ENCODE measurements at regions not wholly inside any gene's neighbourhood (a gene's known extent, or its start where the extent isn't known, plus 50 kb on each side); places are given as distances from the start of the nearest gene placed in this dataset.

DNA sequence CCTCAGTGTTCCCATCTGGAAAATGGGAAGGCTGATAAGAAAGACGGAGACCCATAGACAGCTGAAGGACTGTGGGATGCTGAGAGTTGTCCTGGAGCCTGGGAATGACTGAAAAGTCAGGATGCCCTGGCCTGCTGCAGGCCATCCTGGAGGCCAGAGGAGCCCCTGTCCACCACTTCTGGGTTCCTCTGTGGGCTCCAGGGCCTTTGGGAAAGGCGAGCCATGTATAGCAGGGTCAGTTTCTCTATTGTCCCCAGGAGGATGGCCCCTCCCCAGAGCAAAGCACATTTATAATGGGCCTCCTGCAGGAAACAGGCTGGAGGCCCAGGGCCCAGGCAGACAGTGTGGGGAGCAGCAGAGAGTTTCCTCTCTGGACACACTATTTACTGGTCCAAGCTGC lies 471.4 kb upstream of the MGMT start:
- no peak for TF ChIP-seq EZH2phosphoT487 (IDR thresholded peaks at IDR 0.05; ENCODE audit: borderline replicate concordance, low read length)
- TF ChIP-seq, protein P1, sequence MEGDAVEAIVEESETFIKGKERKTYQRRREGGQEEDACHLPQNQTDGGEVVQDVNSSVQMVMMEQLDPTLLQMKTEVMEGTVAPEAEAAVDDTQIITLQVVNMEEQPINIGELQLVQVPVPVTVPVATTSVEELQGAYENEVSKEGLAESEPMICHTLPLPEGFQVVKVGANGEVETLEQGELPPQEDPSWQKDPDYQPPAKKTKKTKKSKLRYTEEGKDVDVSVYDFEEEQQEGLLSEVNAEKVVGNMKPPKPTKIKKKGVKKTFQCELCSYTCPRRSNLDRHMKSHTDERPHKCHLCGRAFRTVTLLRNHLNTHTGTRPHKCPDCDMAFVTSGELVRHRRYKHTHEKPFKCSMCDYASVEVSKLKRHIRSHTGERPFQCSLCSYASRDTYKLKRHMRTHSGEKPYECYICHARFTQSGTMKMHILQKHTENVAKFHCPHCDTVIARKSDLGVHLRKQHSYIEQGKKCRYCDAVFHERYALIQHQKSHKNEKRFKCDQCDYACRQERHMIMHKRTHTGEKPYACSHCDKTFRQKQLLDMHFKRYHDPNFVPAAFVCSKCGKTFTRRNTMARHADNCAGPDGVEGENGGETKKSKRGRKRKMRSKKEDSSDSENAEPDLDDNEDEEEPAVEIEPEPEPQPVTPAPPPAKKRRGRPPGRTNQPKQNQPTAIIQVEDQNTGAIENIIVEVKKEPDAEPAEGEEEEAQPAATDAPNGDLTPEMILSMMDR (IDR thresholded peaks at IDR 0.05; ENCODE audit: low read depth, low read length, poor library complexity, severe bottlenecking): no peak
- H3K9me2 ChIP-seq (replicated peaks; ENCODE audit: control insufficient read depth, low read length): no peaks in the 10 kb centered on the region
- no peaks in the 10 kb centered on the region for H3K36me3 ChIP-seq (ENCODE audit: control insufficient read depth, low read length)
- no peaks in the 10 kb centered on the region for H3K9me3 ChIP-seq (ENCODE audit: control insufficient read depth, insufficient read depth, low read length)
- no peaks in the 10 kb centered on the region for H3F3A ChIP-seq (ENCODE audit: control insufficient read depth, insufficient read depth)
- no peaks in the 10 kb centered on the region for H3K27me3 ChIP-seq (ENCODE audit: control insufficient read depth, low read length)
- no peaks in the 10 kb centered on the region for H3K4me1 ChIP-seq (ENCODE audit: control insufficient read depth, low read length)
- H3K27ac ChIP-seq (ENCODE audit: low read depth, low read length): no peak overlapping the region
- no peak overlapping the region for H3K4me2 ChIP-seq (ENCODE audit: low read length)
- no peaks in the 10 kb centered on the region for H4K20me1 ChIP-seq (ENCODE audit: control insufficient read depth, insufficient read depth, low read depth, low read length)
- no peaks in the 10 kb centered on the region for H3K79me2 ChIP-seq (ENCODE audit: control insufficient read depth, low read length)
- H3K4me3 ChIP-seq (ENCODE audit: low read length): no peak overlapping the region

DNA sequence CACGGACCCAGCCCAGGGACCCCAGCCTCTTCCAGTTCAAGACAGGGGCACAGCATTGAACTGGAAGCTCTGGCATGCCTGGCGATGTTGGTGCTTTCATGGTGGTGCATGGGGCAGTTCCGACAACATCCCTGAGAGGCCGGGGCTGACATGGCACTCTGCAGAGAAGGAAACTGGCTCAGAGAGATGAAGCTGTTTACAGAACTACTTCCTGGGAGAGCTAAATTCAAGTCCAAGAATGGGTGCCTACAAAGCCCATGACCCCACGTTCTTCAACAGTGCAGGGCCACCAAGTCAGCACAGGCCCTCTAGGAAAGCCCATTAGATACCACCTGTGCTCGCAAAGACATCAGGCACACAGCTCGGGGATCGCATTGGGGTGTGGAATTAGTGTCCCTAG lies 470.9 kb upstream of the MGMT start:
- Histone ChIP-seq H3K36me3 (ENCODE audit: control insufficient read depth, low read length) (no peaks in the 10 kb centered on the region), H4K20me1 (ENCODE audit: control insufficient read depth, insufficient read depth, low read depth, low read length) (no peaks in the 10 kb centered on the region), H3K79me2 (ENCODE audit: control insufficient read depth, low read length) (no peaks in the 10 kb centered on the region), H3K27me3 (ENCODE audit: control insufficient read depth, low read length) (no peaks in the 10 kb centered on the region), H3K4me1 (ENCODE audit: control insufficient read depth, low read length) (no peaks in the 10 kb centered on the region), H3K4me3 (ENCODE audit: low read length) (no peak overlapping the region), H3F3A (ENCODE audit: control insufficient read depth, insufficient read depth) (no peaks in the 10 kb centered on the region), H3K9me2 (replicated peaks; ENCODE audit: control insufficient read depth, low read length) (no peaks in the 10 kb centered on the region), H3K9me3 (ENCODE audit: control insufficient read depth, insufficient read depth, low read length) (no peaks in the 10 kb centered on the region), H3K27ac (ENCODE audit: low read depth, low read length) (no peak overlapping the region), H3K4me2 (ENCODE audit: low read length) (no peak overlapping the region)
- TF ChIP-seq, protein P1 (IDR thresholded peaks at IDR 0.05; ENCODE audit: low read depth, low read length, poor library complexity, severe bottlenecking): no peak
- TF ChIP-seq EZH2phosphoT487 (IDR thresholded peaks at IDR 0.05; ENCODE audit: borderline replicate concordance, low read length): no peak

DNA sequence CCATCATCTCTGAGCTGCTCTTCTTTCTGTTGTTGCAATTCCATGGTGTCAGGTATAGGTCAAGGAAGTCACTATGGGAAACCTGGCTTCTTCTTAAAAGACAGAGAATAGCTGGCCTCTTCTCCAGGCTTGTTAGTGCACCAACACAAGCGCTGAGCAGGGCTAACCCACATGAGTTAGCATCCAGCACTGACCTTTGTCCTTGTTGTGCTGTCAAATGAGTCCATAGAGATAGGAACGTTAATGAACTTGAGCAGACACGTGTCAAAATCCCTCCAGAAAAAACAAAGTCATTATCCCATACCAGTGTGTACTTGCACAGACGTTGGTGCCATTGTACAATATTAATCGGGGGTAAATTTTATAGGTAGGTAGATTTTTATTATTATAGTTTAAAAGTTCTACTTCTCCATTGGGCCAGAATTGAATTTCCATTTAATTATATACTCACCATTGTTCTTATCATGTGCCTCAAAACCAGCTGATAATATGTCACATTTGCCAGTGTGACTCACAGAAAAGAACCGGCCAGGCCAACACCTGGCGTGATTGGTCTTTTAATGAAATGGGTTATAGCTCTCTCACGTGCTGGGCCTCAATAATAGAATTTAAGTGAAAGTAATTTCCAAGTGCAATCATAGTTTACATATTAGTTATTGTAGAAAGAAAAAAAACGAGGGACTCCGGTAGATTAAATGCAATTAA lies 468.8 kb upstream of the MGMT start:
- TF ChIP-seq, protein P1 (IDR thresholded peaks at IDR 0.05; ENCODE audit: low read depth, low read length, poor library complexity, severe bottlenecking): no peak
- H3F3A ChIP-seq (ENCODE audit: control insufficient read depth, insufficient read depth): no peaks in the 10 kb centered on the region

More for the DNA sequence above, 468.8 kb upstream of the MGMT start:
- Histone ChIP-seq H3K4me3 (ENCODE audit: low read length) (no peak overlapping the region), H3K36me3 (ENCODE audit: control insufficient read depth, low read length) (no peaks in the 10 kb centered on the region), H3K27me3 (ENCODE audit: control insufficient read depth, low read length) (no peaks in the 10 kb centered on the region), H3K4me1 (ENCODE audit: control insufficient read depth, low read length) (no peaks in the 10 kb centered on the region), H3K9me2 (replicated peaks; ENCODE audit: control insufficient read depth, low read length) (no peaks in the 10 kb centered on the region), H3K27ac (ENCODE audit: low read depth, low read length) (no peak overlapping the region), H3K4me2 (ENCODE audit: low read length) (no peak overlapping the region), H3K9me3 (ENCODE audit: control insufficient read depth, insufficient read depth, low read length) (no peaks in the 10 kb centered on the region), H4K20me1 (ENCODE audit: control insufficient read depth, insufficient read depth, low read depth, low read length) (no peaks in the 10 kb centered on the region), H3K79me2 (ENCODE audit: control insufficient read depth, low read length) (no peaks in the 10 kb centered on the region)

Measured in DOHH2 (cell line).